ENCODE measurements at regions not wholly inside any gene's neighbourhood (a gene's known extent, or its start where the extent isn't known, plus 50 kb on each side); places are given as distances from the start of the nearest gene placed in this dataset.
A peak's percentile ranks its signal among the peaks of the same experiment; 100 is the strongest.
"Not testable (repeated sequence)": the region's sequence is repeated elsewhere in the genome, so short reads cannot be mapped to it uniquely, and the experiment has no call there.

DNA sequence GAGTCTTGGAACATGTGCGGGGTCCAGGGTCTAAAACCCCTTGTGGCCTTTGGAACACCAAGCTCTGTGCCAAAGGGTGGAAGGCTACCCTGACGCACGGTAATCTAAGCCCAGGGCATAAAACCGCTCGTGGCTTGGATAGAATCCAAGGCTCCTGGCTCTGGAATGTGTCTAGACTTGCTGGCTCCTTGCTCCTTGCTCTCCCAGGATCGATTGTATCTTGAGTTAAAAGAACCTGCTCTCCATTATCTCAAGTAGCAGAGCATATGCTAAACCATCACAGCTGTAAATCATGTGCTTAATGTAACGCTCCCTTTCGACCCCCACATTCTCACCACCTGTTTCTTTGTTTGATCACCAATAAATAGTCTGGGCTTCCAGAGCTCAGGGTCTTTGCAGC lies 50.3 kb downstream of the TLCD4 start:
- WGBS, 3 donors: 24 to 29% (median 26%) methylated on average over 7 to 8 of the region's 8 CpGs
- intact Hi-C loops (cut with DNase I); H3K9me3 ChIP-seq; H3K27ac ChIP-seq; ATAC-seq; H3K4me1 ChIP-seq; H3K27me3 ChIP-seq (ENCODE audit: insufficient read depth in 3 of 3, low read length in 2 of 3); H3K36me3 ChIP-seq (ENCODE audit: insufficient read depth in 1 of 2, low read depth in 1 of 2); DNase-seq; H3K4me3 ChIP-seq: not testable (repeated sequence)

- intact Hi-C loops (cut with DNase I): no loop called here
- ATAC-seq (no peak), DNase-seq (no peak)
- no peak overlapping the region for H3K27ac ChIP-seq
- no peaks in the 10 kb centered on the region for H3K9me3 ChIP-seq
- peaks cover 9% of the 10 kb centered on the region for H3K4me1 ChIP-seq
- WGBS, 3 donors: 79 to 91% (median 79%) methylated on average over 2 of the region's 2 CpGs
- TF ChIP-seq, protein P1, sequence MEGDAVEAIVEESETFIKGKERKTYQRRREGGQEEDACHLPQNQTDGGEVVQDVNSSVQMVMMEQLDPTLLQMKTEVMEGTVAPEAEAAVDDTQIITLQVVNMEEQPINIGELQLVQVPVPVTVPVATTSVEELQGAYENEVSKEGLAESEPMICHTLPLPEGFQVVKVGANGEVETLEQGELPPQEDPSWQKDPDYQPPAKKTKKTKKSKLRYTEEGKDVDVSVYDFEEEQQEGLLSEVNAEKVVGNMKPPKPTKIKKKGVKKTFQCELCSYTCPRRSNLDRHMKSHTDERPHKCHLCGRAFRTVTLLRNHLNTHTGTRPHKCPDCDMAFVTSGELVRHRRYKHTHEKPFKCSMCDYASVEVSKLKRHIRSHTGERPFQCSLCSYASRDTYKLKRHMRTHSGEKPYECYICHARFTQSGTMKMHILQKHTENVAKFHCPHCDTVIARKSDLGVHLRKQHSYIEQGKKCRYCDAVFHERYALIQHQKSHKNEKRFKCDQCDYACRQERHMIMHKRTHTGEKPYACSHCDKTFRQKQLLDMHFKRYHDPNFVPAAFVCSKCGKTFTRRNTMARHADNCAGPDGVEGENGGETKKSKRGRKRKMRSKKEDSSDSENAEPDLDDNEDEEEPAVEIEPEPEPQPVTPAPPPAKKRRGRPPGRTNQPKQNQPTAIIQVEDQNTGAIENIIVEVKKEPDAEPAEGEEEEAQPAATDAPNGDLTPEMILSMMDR (IDR thresholded peaks at IDR 0.05): no peak
- H3K27me3 ChIP-seq (ENCODE audit: insufficient read depth in 3 of 3, low read length in 2 of 3): no peaks in the 10 kb centered on the region
- no peak overlapping the region for H3K4me3 ChIP-seq
- H3K36me3 ChIP-seq (ENCODE audit: insufficient read depth in 1 of 2, low read depth in 1 of 2): peaks cover 0 to 2% of the 10 kb centered on the region in 2 donors
Measured at GRCh38 chr1:95168028-95168427, 50.9 kb downstream of the TLCD4 start.

- Histone ChIP-seq H3K36me3 (ENCODE audit: insufficient read depth in 1 of 2, low read depth in 1 of 2) (peaks cover 2 to 3% of the 10 kb centered on the region in 2 donors), H3K4me3 (no peak overlapping the region), H3K9me3 (no peaks in the 10 kb centered on the region), H3K27ac (no peak overlapping the region), H3K27me3 (ENCODE audit: insufficient read depth in 3 of 3, low read length in 2 of 3) (no peaks in the 10 kb centered on the region), H3K4me1 (peaks cover 9% of the 10 kb centered on the region)
- TF ChIP-seq, protein P1 (IDR thresholded peaks at IDR 0.05): no peak
- ATAC-seq (peak in 1 of 4 donors; percentile 29), DNase-seq (no peak)
- WGBS, 3 donors: 73 to 84% (median 82%) methylated on average over 5 of the region's 5 CpGs
- intact Hi-C loops (cut with DNase I): no loop called here
Measured at GRCh38 chr1:95168761-95169351, 51.7 kb downstream of the TLCD4 start.

- DNase-seq (no peak), ATAC-seq (peak in 2 of 4 donors; percentile 63 to 72)
- Histone ChIP-seq H3K27ac (no peak overlapping the region), H3K4me1 (peaks cover 9% of the 10 kb centered on the region), H3K4me3 (no peak overlapping the region), H3K36me3 (ENCODE audit: insufficient read depth in 1 of 2, low read depth in 1 of 2) (peaks cover 2 to 7% of the 10 kb centered on the region in 2 donors), H3K27me3 (ENCODE audit: insufficient read depth in 3 of 3, low read length in 2 of 3) (no peaks in the 10 kb centered on the region), H3K9me3 (no peaks in the 10 kb centered on the region)
- TF ChIP-seq, protein P1 (IDR thresholded peaks at IDR 0.05): no peak
- intact Hi-C loops (cut with DNase I): no loop called here
- WGBS, 3 donors: 69 to 74% (median 72%) methylated on average over 2 of the region's 2 CpGs
Measured at GRCh38 chr1:95169548-95169947, 52.4 kb downstream of the TLCD4 start.

GRCh38 chr1:95171270-95172245 lies 54.4 kb downstream of the TLCD4 start:
- intact Hi-C loops (cut with DNase I): no loop called here
- TF ChIP-seq, protein P1 (IDR thresholded peaks at IDR 0.05): no peak
- WGBS, 3 donors: 59 to 81% (median 70%) methylated on average over 7 of the region's 7 CpGs
- H3K4me1 ChIP-seq: peaks cover 9% of the 10 kb centered on the region
- no peaks in the 10 kb centered on the region for H3K9me3 ChIP-seq
- no peak overlapping the region for H3K27ac ChIP-seq
- DNase-seq (no peak), ATAC-seq (peak in 2 of 4 donors; percentile 40 to 59)
- no peaks in the 10 kb centered on the region for H3K27me3 ChIP-seq (ENCODE audit: insufficient read depth in 3 of 3, low read length in 2 of 3)
- H3K36me3 ChIP-seq (ENCODE audit: insufficient read depth in 1 of 2, low read depth in 1 of 2): peaks cover 2 to 7% of the 10 kb centered on the region in 2 donors
- H3K4me3 ChIP-seq: no peak overlapping the region
